Fibroblast of the aortic adventitia (primary cell): ENCODE measurements at regions not wholly inside any gene's neighbourhood (a gene's known extent, or its start where the extent isn't known, plus 50 kb on each side); places are given as distances from the start of the nearest gene placed in this dataset.

Experiments
- DNase-seq: peaks from one replicate; pipeline ENCODE4 v3.0.0-alpha.2; 2010; ENCODE audit warnings: low read depth
- H3K4me3 ChIP-seq: 2 replicates; pipeline ENCODE4 v1.5.1; 2011; ENCODE audit warnings: low read depth, mild to moderate bottlenecking, control low read depth, low read length, moderate library complexity
- TF ChIP-seq, protein P1 (sequence below): IDR thresholded peaks from 2 replicates; pipeline ENCODE4 v1.5.1; 2011; ENCODE audit warnings: mild to moderate bottlenecking, low read length, control low read depth, inconsistent platforms; ENCODE audit not compliant: insufficient read depth

DNA sequence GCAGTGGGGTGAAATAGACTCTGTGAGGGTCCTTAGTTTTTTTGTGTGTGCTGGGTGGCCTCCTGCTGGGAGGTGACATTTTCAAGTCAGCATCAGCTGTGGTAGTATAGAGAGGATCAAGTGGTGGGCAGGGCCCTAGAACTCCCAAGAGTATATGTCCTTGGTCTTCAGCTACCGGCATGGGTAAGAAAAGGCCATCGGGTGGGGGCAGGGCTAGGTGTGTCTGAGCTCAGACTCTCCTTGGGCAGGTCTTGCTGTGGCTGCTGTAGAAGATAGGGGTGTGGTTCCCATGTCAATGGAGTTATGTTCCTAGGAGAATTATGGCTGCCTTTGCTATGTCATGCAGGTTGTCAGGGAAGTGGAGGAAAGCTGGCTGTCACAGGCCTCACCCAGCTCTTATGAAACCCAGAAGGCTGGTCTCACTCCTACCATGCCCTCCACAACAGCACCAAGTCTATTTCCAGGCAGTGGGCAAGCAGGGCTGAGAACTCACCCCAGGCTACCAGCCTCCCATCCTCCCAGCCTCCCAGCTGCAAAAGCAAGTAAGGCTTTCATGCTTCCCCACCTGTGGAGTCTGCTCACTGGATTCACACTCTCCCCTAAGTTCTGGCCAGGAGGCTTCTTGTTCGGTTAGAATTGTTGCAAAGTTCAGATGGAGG, 130.6 kb upstream of the SOX1 start:
- DNase-seq: no peak
- TF ChIP-seq, protein P1, sequence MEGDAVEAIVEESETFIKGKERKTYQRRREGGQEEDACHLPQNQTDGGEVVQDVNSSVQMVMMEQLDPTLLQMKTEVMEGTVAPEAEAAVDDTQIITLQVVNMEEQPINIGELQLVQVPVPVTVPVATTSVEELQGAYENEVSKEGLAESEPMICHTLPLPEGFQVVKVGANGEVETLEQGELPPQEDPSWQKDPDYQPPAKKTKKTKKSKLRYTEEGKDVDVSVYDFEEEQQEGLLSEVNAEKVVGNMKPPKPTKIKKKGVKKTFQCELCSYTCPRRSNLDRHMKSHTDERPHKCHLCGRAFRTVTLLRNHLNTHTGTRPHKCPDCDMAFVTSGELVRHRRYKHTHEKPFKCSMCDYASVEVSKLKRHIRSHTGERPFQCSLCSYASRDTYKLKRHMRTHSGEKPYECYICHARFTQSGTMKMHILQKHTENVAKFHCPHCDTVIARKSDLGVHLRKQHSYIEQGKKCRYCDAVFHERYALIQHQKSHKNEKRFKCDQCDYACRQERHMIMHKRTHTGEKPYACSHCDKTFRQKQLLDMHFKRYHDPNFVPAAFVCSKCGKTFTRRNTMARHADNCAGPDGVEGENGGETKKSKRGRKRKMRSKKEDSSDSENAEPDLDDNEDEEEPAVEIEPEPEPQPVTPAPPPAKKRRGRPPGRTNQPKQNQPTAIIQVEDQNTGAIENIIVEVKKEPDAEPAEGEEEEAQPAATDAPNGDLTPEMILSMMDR: no peak
- H3K4me3 ChIP-seq: no peak overlapping the region

DNA sequence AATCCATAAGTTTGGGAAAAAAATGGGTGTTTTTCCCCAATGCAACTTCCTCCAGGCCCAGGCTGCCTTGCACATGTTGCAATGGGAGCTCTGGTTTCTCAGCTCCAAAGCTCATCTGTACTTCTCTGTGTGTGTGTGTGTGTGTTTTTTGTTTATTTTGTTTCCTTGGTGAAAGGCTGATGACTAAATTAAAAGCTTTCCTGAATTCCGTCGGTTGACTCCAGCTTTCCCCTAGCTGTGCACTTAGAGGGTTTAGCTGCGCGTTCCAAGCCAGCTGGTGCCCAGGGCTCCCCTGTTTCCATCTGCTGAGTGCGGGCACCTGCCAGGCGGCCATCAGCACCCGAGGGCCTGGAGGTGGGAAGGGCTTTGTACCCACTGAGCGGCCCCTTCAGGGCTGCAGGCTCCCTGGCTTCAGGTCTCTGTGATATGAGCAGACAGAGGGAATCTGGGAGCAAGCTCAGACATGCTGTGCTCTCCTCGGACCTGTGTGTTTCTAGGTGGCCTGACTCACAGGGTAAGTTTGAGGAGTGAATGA, 129.1 kb upstream of the SOX1 start:
- DNase-seq: no peak
- no peak overlapping the region for H3K4me3 ChIP-seq
- TF ChIP-seq, protein P1: no peak

DNA sequence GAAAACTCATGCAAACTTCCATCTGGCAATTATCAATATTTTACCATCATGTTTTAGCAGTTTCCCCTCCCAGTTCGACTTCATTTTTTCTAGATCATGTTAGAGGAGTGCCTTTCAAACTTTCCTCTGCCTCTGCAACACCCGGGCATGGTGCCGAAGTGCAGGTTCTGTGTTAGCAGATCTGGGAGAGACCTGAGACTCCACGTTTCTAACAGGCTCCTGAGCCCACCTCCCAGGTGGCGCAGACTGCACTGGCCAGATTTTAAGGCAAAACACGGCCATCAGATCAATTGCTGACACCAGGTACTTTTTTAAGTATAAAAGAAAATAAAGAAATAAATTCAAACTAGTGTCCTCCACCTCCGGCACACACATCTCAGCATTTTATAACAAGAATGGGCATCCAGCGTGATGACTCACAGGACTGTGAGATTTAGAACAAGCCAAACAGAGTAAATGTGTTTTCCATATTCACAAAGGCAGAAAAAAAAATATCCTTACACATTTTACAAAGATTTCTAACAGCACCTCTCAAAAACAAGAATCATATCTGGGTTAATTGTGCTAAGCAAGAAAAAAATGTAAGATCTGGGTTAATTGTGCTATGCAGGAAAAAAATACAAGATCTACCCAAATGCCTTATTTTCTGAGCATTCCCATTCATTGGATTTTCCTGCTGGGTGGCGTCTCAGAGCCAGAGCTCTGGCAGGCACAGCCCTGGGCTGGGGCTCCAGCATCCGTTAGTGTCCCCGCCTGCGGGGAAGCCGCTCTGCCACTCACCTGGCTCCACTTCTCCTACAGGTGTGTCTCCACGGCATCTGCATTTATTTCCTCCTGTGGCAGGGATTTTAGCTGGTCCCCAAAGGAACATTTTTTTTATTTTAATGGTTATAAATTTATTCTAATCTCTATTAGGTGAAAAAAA, 127.9 kb upstream of the SOX1 start:
- no peak overlapping the region for H3K4me3 ChIP-seq
- DNase-seq: no peak
- TF ChIP-seq, protein P1: no peak

DNA sequence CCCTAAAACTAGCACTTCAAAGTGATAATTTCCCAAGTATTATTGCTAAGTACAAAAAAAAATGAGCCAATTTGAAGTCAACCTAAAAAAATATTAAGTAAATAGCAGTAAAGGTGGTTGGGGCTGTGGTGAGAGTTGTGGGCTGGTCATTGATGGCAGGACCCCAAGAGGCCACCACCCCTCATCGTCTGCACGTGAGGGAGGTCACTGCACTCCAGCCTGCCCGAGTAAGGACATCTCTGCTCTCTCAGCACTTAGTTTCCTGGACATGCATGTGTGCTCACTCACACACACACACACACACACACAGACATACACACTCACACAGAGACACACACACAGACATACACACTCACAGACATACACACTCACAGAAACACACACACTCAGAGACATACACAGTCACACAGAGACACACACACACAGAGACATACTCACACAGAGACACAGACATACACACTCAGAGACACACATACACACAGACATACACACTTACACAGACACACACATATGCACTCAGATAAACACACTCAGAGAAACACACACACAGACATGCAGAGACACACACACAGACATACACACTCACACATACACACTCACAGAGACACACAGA, 127.2 kb upstream of the SOX1 start:
- TF ChIP-seq, protein P1: no peak
- H3K4me3 ChIP-seq: no peak overlapping the region
- no peak for DNase-seq

DNA sequence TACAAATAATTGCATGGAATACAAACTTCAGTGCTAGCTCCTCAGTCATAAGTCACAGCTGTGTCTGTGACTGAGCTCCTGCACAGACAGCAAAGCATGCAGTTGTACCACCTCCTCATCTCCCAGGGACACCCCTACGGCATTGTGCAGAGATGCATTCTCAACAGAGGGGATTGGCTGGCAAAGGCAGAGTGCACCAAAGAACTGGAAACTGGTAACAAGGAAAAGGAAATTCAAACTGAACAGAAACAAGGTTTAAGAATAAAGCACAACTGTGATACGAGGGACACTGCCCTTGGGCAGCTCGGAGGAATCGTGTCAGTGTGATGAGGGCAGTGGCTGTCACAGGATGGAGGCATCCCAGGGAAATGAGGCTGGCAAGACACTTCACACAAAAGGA, 126.1 kb upstream of the SOX1 start:
- no peak for DNase-seq
- no peak overlapping the region for H3K4me3 ChIP-seq
- TF ChIP-seq, protein P1: no peak

DNA sequence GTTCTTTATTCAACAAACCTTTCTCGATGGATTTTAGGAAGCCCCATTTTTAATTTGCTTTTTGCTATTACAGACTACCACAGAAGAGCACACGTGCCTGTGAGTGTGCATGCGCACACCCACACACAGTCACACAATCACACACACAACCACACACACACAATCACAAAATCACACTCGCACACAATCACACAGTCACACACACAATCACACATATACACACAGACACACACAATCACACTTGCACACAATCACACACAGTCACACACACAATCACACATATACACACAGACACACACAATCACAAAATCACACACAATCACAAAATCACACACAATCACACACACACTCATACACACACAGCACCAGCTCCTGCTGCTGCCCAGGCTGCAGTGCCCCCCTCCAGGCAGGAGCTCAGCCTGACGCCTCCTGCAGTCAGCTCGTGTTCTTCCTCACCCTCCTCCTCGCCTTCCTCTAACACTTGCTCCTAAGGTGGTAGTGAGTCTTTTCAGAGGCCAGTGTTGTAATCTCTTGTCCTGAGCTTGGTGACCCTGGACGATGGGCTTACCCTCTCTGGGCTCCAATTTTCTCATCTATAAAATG, 125.0 kb upstream of the SOX1 start:
- TF ChIP-seq, protein P1: no peak
- DNase-seq: no peak
- H3K4me3 ChIP-seq: no peak overlapping the region
